HG03064 (cell line): ENCODE measurements at regions not wholly inside any gene's neighbourhood (a gene's known extent, or its start where the extent isn't known, plus 50 kb on each side); places are given as distances from the start of the nearest gene placed in this dataset.
"Not testable (repeated sequence)": the region's sequence is repeated elsewhere in the genome, so short reads cannot be mapped to it uniquely, and the experiment has no call there.

Experiments used
- ATAC-seq: cut with Tn5 transposase; IDR thresholded peaks from one replicate; pipeline ENCODE4 v1.9.1; 2021; ENCODE audit warnings: low read depth; ENCODE audit not compliant: unreplicated experiment

DNA sequence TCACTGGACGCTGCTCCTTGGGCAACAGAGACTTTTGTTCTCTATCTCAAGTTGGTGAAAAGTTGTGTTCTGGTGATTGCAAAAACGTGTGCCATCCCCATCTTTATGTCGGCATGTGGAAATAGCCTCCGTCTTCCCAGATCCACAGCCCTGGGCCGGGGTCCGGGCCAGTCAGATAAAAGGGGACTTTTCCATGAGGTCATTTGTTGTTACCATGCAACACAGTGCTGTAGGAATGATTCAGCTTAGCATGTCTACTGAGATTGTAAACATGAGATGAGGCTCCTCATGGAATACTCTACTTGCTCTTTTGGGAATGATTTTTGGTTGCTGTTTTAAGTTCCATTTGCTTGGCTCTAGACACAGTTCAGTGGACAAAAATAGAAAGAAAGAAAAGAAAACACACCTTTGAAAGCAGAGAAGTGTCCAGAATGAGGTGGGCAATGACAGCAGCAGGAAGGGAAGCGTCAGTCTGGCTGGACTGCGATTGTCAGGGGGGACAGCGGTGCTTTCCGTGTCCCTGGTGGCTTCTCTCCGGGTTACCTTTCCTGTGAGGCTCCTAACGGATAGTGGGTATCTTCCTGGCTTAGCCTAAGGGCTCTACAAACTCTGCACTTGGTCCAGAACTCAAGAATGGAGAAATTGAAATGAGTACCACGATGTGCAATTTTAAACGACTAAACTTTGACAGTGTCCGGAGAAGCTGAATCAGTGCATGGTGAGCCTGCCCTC is 91.6 kb downstream of the TEX29 start:
- no peak for ATAC-seq

DNA sequence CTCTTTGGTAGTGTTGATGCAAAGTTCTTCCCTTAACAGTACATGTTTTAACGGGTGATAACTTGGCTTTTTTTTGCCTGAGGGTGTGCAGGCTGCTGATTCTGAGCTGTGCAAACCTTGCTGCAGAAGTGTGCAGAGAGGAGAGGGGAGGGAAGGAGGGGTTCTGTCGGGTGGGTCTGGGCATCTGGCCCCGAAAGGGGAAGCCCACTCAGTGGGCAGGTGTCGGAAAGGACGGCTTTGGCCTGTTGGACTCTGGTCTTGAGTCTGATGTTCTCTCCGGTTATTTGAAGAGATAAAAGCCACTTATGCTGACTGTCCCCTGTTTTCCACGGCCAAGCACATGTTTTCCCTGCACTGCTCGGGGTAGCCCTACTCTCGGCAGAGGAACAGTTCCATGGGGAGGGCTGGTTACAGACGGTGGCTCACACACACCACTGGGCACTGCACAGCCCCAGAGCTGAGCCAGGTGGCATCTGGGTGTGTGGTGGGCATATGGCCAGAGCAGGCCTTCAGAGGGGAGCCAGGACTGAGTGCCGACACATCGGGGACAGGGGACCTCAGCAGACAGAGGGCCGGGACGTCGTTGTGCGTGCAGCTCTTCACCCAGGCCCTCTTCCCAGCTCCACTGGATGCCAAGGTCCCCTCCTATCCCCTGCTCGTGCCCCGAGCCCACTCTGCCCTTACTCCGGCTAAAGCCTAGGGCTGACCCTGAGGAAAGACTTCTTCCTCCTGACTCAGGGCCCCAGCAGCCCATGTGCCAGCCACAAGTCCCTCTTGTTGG is 93.2 kb downstream of the TEX29 start:
- ATAC-seq = no peak

DNA sequence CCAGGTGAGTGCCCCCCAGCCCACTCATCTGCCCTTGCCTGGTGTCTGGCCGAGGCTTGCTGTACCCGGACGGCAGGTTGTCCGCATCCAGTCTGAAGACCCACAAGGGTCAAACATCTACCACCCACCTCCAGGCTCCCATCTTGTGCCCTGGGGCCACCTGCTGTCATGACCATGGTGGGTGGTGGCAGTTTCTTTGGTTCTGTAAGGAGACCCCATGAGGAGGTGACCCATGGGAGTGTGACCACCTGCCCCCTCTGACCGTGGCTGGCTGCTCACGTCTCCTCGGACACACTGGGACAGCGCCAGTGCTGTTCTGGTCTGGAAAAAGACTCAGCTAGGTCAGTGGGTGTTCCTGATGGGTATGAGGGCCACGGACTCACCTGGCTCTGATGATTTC is 93.9 kb downstream of the TEX29 start:
- no peak for ATAC-seq

DNA sequence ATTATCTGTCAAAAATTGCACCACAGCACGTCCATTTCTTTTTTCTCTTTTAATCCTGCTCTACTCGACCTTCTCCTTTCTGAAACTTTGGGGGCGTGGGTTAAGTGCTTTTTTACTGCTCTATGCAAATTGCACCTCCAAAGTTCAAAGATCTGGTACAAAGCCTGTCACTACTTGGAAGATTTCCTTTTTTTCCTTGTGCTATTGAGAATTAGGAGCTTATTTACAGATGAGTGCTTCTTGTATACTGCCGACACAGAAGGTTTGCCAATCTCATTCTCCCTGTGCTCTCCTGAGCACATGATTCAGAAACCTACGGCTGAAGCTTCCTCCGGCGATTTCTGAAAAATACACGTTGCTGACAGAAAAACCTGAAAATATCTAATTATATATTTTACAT is 94.8 kb downstream of the TEX29 start:
- ATAC-seq = no peak

DNA sequence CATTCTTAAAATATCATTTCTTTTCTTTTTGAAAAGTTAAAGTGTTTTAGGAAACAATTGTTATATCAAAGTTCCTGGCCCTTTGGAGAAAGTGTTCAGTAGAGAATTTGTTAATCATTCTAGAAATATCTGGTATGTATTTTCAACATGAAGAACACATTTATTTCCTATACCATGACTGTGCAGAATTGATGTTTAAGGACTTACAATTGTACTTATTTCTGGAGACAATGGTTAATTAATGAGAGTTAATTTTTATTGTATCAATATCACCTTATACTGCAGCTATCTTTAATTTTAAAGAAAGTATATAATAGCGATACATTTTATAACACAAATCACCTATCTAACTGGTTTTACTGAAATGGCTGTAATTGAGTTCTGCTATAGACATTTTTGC is 95.3 kb downstream of the TEX29 start:
- no peak for ATAC-seq

DNA sequence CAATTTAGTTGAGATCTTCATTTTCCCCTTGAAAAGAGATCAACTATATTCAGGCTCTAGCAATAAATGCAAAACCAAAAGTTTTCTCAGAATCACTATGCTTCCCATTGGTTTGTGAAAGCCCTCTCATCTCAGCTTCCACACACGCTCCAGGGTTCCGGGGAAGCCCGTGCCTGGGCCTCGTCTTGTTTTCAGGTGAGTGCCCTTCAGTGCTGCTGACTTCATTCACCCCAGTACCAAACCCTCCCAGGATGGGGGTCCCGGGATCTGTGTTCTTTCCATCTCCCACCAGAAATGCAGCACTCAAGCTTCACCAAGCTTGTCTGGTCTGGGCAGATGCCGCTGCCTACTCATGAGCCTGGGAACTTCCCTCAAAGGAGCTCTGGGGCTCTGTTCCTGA is 97.7 kb downstream of the TEX29 start:
- no peak for ATAC-seq

DNA sequence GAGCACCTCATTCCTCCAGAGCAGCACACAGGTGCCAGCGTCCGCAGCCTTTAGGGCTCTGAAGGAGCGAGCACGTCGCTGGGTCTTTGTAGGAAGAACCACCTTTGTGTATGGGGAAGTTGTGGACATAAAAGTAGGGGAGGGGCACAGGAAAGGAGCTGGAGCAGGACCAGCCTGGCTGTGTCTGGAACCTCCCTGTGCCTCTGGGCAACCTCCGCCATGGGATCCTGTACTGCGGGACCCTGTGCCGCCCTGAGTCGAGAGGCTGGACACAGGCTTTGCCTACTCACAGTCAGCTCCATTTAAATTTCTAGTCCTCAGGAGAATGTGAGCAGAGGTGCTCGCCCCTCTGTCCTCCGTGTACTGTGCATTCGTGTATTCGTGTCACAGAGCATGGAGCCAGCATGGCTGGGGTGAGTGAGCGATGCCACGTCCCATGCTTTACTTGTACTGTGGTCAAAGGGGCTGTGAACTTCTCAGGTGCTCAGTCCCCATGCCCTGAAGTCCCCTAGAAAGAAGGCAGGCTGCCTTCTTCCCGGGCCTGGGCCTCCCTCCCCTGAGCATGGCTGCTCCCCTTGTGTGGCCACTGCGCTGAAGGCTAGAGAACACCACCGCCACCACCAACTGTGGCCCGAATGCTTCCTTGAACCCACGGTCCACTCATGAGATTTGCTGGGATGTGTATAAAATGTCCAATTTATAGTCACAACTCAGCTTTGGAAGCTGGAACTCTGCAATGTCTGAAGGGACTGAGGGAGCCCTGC is 99.9 kb downstream of the TEX29 start:
- ATAC-seq = no peak

DNA sequence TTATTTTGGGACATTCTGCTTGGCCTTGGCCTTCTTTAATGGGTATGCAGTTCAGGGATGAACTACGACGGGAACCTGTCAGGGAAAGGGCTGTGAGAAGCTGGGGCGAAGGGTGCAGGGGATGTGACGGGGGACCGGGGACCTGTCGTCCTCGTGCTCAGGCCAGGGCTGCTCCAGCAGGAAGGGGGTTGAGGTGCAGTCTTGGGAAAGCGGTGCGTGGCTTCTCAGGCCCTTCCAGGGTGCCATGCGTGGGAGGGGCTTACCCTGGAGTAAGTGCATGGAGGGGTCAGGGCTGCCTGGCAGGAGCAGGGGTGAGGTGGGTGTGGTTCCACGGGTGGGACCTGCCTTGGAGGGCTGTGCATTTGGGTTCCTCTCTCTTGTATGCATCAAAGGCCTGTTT is 100.8 kb downstream of the TEX29 start:
- no peak for ATAC-seq

DNA sequence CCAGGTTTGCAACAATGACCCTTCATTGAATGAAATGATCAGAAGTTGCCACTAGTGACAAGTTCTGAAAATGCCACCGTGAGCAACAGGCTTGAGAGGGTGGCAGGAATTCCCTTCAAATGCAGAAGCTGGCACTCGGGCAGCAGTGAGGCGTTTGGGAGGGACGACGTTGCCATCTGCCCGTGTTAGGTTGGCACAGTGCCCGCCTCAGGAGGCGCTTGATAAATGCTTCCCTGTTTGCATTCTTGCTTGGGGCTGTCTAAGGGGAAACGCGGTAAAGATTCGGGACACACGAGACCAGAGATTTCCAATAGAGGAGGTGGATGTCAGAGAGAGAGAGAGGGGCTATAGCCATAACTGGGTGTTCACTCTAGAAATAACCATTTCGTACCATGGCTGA is 101.9 kb downstream of the TEX29 start:
- no peak for ATAC-seq

DNA sequence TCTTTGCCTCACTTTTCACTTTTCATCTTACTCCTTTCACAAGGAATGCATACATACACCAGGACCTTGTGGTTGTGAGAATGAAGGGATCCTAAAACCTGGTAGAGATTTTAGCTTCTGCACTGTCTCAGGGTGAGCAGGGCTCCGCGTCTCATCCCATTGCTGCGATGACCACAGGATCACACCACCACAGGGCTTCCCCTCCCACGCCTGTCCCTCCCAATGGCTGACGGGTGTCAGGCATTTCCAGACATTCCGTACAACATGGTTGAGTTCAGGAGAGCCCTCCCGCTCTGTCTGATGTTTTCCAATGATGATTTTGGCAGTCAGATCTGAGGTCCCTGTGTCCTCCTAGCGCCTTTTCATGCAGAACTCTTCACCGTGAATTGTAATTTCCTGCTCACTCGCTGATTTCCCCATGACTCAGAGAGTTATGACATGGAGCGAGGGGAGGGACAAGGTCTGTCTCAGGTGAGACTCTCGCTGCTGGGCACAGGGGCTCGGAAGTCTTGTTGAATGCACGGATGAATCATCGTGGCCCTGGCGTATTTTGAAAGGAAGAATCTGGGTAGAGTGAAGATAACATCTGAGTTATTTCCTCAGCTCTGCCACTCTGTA is 102.8 kb downstream of the TEX29 start:
- no peak for ATAC-seq

DNA sequence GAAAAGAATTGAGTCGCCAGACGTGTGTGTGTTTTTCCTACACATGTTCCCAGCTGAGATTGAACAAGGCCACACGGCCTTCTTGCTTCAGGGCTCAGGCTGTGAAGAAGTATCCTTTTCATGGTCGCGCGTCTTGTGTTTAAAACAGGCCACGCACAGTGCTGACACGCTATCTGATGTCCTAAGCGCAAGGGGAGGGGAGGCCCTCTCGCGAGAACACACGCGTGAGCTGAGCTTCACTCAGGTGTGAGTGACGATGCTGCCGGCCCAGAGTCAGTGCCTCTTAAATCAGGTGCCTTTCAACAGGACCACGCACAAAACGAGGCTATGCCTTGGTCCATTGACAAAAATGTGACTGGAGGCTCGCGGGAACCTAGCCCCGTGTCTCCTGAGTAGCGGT is 103.7 kb downstream of the TEX29 start:
- ATAC-seq = no peak

DNA sequence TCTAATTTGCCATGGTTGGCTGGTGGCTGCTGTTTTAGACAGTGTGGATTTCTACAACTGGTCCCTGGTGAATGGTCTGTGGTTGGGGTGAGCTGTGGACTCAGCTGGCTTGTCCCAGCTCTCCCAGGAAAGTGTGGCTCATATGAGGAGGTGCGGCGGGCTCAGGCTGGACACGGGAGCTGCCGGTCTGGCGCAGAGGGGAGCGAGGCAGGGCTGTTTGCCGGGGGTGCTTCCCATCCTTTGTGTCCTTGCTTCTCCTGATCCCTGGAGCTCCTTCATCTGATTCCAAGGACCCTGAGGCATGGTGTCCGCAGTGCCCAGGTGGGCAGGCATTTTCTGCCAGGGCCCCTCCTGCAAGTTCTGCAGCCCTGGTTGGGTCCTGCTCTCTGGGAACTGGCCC is 104.9 kb downstream of the TEX29 start:
- ATAC-seq = no peak

DNA sequence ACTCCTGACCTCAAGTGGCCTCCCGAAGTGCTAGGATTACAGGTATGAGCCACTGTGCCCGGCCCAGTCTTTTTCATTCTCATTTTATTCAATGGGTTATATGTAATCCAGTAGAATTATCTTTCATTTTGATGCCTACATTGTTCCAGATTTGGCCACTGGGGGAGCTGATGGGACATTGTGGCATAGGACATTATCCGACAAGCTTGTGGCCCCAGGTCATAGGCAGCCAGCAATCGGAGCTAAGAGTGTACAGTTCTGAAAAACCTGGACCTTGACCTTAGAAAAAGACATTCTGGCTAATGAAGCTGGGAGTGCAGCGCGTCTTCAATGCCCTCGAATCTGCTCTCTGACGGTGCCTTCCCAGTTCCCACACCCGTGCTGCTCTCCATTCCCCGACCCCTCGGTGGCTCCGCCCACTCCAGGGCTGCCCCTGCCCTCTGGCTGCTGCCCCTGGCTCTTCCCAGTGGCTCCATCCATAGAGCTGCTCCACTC is 108.7 kb downstream of the TEX29 start:
- no peak for ATAC-seq

DNA sequence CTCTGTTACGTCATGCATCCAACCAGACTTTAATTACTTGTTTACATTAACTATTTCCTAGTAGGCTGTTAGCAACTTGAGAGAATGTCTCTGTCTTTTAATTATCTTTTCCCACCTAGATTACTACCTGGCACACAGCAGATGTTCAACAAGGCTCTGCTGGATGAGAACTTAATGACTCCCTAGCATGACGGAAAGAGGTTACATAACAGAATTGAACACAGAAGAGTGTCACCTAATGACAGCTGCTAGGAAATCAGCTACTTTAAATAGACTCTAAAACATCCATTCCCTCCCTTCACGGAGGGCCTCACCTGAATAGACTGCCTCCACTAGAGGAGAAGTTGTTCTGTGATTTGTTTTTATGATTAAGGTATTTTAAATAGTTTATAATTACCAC is 110.8 kb downstream of the TEX29 start:
- no peak for ATAC-seq

DNA sequence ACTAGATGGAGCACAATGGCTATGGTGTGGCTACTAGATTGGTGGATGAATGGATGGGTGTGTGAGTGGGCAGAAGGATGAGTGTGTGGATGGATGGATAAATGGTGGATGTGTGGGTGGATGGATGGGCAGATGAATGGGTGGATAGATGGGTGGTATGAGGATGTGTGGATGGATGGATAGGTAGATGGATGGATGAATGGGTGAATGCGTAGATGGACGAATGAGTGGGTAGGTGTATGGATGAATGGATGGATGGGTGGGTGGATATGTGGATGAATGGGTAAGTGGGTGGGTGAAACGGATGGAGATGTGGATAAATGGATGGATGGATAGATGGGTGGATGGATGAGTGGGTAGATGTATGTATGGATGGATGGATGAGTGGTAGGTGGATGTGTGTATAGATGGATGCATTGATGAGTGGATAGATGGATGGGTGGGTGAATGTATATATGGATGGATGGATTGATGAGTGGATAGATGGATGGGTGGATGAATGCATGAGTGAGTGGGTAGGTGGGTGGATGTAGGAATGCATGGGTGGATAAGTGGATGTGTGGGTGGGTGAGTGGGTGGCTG is 114.2 kb downstream of the TEX29 start:
- ATAC-seq = no peak

DNA sequence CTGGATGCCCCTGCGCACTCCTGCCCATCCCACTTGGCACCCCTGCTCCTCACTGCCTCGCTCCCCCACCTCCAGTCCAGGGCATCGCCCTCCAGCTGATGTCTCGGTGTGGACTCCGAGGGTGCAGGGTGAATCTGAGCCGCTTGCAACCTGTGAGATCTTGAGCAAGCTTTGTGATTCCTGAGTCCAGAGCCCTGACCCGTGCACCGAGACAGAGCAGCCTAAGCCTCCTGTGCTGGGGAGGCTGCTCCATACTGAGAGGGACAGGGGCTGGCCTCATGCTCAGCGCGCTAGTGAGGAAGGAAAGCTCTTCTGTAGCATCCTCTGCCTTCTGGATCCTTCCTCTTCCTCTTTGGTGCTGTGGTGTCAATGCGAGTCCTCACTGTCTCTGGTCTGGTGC is 116.0 kb downstream of the TEX29 start:
- ATAC-seq = no peak

DNA sequence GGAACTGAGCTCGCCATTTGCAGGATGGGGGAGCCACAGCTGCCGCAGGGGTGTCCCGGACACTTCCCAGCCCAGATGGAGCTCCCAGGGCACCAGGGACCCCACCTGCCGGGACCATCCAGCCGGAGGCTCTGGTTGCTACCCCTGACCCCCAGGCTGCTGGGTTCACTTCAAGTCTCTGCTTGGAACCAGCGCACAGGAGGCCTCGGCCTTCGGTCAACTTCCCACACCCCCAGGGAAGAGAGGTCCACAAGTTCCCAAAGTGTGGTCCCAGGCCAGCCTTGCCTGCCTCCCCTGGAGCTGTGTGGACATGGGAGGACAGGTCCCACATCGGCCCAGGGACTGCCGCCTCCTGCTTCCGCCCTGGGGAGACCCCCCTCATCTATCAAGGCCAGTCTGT is 117.0 kb downstream of the TEX29 start:
- no peak for ATAC-seq

DNA sequence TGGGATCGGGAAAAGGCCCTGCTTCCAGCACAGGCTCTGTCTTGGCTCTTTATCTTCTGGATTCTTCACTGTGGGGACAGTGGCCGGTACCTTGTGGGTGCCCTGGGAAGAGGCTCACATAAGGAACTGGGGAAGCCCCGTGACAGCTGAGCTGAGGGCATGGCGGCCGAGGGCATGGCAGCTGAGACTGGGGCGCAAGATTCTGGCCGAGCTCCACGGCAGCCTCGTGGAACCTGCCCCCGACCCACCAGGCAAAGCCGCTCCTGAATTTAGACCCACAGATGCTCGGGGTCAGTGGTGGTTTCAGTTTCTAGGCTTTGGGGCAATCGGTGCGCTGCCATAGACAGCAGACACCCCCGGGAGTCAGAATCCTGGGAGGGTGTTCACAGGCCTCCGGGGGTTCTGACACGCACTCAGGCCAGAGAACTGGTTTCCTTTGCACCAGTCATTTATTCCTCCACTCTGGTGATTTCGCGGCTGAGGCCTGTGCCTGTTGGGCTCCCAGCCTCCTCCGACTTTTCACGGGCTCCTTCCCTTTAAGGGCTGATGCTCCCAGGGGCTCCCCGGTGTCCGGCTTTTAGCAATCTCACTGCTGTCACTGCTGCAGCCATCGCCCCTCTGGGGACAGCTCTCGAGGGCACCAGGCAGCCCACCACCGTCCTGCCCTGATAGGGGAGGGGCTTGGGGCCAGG is 117.6 kb downstream of the TEX29 start:
- ATAC-seq = no peak

DNA sequence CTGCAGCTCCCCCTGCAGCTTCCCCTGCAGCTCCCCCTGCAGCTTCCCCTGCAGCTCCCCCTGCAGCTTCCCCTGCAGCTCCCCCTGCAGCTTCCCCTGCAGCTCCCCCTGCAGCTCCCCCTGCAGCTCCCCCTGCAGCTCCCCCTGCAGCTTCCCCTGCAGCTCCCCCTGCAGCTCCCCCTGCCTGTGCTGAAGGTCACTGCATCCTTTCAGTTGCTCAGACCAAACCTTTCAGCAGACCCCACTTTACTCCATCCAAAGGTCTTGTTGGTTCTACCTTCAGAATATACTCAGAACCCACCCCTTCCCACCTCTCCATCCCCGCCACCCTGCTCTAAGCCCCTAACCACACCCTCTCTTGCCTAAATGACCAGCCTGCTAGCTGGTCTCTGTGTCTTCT is 120.0 kb downstream of the TEX29 start:
- ATAC-seq = not testable (repeated sequence)

DNA sequence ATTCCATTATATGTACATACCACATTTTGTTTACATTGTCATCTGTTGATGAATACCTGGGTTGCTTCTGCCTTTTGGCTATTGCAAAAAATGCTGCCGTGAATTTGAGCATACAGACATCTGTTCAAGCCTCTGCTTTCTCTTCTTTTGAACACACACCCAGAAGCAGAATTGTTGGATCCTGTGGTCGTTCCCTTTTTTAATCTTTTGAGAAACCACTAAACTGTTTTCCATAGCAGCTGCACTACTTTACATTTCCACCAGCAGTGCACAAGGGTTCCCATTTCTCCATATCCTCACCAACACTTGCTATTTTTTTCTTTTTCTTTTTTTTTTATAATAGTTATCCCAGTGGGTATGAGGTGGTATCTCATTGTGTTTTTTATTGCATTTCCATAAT is 123.5 kb downstream of the TEX29 start:
- ATAC-seq = no peak
